AG04450 (cell line): ENCODE measurements at regions not wholly inside any gene's neighbourhood (a gene's known extent, or its start where the extent isn't known, plus 50 kb on each side); places are given as distances from the start of the nearest gene placed in this dataset. TPM values are rescaled to one million over a fixed set of nuclear protein-coding genes. Genes with fewer than 3 reads are reported as not detected.

Experiments used
- CTCF ChIA-PET: fragments of 300-600, 350-600 bp; formaldehyde crosslinking; extraction: SDS; loops from one replicate; lab custom pipeline; 2022; ENCODE audit warnings: antibody characterized with exemption, inconsistent platforms; lab: Charles Lee
- POLR2A ChIA-PET: fragments of 350-600 bp; formaldehyde crosslinking; extraction: SDS; loops from one replicate; lab custom pipeline; 2021; ENCODE audit warnings: antibody characterized with exemption, inconsistent platforms; lab: Yijun Ruan, JAX
- DNase-seq: peaks from one replicate; pipeline ENCODE4 v3.0.0-alpha.2; 2011; ENCODE audit warnings: low read depth, low spot score
- H3K27ac ChIP-seq: one replicate; pipeline ENCODE4 v1.5.1; 2012; ENCODE audit warnings: low read depth, low read length, control low read depth
- H3K27me3 ChIP-seq: one replicate; pipeline ENCODE4 v1.6.0; 2012; ENCODE audit warnings: low read length; ENCODE audit not compliant: control insufficient read depth, insufficient read depth
- H3K4me3 ChIP-seq: 2 replicates; pipeline ENCODE4 v1.5.1; 2011; ENCODE audit warnings: mild to moderate bottlenecking, low read depth, low read length, control low read depth
- H3K9me3 ChIP-seq: 2 replicates; pipeline ENCODE4 v1.5.1; 2012; ENCODE audit warnings: low read length; ENCODE audit not compliant: control insufficient read depth, insufficient read depth
- CTCF ChIP-seq: IDR thresholded peaks from 2 replicates; pipeline ENCODE4 v1.5.1; 2011; ENCODE audit warnings: low read depth, low read length, control low read depth, inconsistent platforms
- small RNA-seq: library from RNA; depleted of rRNA; stranded (forward); fragments of <200 nt; gene quantifications from one replicate; pipeline ENCODE3, GENCODE V24; 2012; ENCODE audit warnings: low read depth; ENCODE audit not compliant: insufficient read length

GRCh38 chr16:9683677-9684076, 498.6 kb downstream of the GRIN2A start:
- no peak for DNase-seq
- CTCF ChIA-PET, result no interaction called here
- Histone ChIP-seq H3K27me3 (no peaks in the 10 kb centered on the region), H3K27ac (no peak overlapping the region), H3K4me3 (no peak overlapping the region), H3K9me3 (peaks cover 18% of the 10 kb centered on the region)
- no peak for TF ChIP-seq CTCF
- POLR2A ChIA-PET, result no interaction called here

GRCh38 chr16:9687737-9688319, 494.4 kb downstream of the GRIN2A start:
- no peaks in the 10 kb centered on the region for H3K27me3 ChIP-seq
- ChIA-PET CTCF (no interaction called here), POLR2A (no interaction called here)
- no peak overlapping the region for H3K4me3 ChIP-seq
- DNase-seq, result no peak
- peaks cover 10% of the 10 kb centered on the region; the same call in 1 of the 2 replicates for H3K9me3 ChIP-seq
- no peak for TF ChIP-seq CTCF
- H3K27ac ChIP-seq, result no peak overlapping the region

- no peak for DNase-seq
- no peak overlapping the region for H3K27ac ChIP-seq
- POLR2A ChIA-PET, result no interaction called here
- no peaks in the 10 kb centered on the region for H3K27me3 ChIP-seq
- H3K9me3 ChIP-seq, result peaks cover 10% of the 10 kb centered on the region; the same call in 1 of the 2 replicates
- TF ChIP-seq CTCF, result no peak
- CTCF ChIA-PET, result no interaction called here
- H3K4me3 ChIP-seq, result no peak overlapping the region
Observed at GRCh38 chr16:9689597-9689996, 492.6 kb downstream of the GRIN2A start.

GRCh38 chr16:9695152-9695551, 487.1 kb downstream of the GRIN2A start:
- H3K4me3 ChIP-seq, result no peak overlapping the region
- CTCF ChIA-PET, result no interaction called here
- H3K27ac ChIP-seq, result no peak overlapping the region
- POLR2A ChIA-PET, result no interaction called here
- no peaks in the 10 kb centered on the region for H3K27me3 ChIP-seq
- H3K9me3 ChIP-seq, result peaks cover 9% of the 10 kb centered on the region; the same call in 1 of the 2 replicates
- no peak for DNase-seq
- TF ChIP-seq CTCF, result no peak

Small RNAs in the stretch of these regions (small RNA-seq; reads per million reads assigned to genes)
- gene RNA5SP403 (not detected), gene RNA5SP404 (not detected)
